GM10248 (cell line): ENCODE measurements at regions not wholly inside any gene's neighbourhood (a gene's known extent, or its start where the extent isn't known, plus 50 kb on each side); places are given as distances from the start of the nearest gene placed in this dataset.

Source experiments
- CTCF ChIA-PET: fragments of 300-600 bp; sonication (Branson Sonifier 250); formaldehyde crosslinking; extraction: SDS; loops from one replicate; lab custom pipeline; 2021; ENCODE audit warnings: antibody characterized with exemption; lab: Yijun Ruan, JAX
- POLR2A ChIA-PET: fragments of 350-650 bp; sonication (Branson Sonifier 250); formaldehyde crosslinking; extraction: SDS; loops from one replicate; lab custom pipeline; 2020; ENCODE audit warnings: antibody characterized with exemption; lab: Yijun Ruan, JAX
- DNase-seq: peaks from one replicate; pipeline ENCODE4 v3.0.0; 2012; ENCODE audit errors: extremely low spot score
- TF ChIP-seq, protein P1 (sequence below): IDR thresholded peaks from 2 replicates; pipeline ENCODE4 v1.5.1; 2012; ENCODE audit warnings: mild to moderate bottlenecking, low read depth; ENCODE audit errors: extremely low read depth, missing control alignments, control extremely low read depth

DNA sequence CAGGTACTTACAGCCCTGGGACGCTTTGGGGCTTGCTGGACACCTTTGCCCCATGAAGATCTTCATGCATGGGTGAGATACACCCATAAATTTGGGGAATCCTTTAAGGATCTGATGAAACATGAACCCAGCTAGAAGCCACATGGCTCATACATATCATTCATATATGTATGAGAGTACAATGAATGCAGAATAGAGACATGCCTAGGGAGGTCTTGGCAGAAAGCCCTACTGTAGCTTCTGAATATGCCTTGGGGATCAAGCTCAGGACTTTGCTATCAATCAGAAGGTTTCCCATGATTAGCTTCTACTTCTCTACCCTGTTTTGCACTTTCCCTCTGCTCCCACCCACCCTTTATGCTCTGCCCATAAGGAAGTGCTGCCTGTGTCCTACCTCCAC lies 368.4 kb downstream of the LPIN1 start:
- CTCF ChIA-PET: interaction anchor here (1.0 kb wide), 1 partner anchor 18 kb away, joined by 3 read pairs; no protein-coding TSS in a partner anchor

DNA sequence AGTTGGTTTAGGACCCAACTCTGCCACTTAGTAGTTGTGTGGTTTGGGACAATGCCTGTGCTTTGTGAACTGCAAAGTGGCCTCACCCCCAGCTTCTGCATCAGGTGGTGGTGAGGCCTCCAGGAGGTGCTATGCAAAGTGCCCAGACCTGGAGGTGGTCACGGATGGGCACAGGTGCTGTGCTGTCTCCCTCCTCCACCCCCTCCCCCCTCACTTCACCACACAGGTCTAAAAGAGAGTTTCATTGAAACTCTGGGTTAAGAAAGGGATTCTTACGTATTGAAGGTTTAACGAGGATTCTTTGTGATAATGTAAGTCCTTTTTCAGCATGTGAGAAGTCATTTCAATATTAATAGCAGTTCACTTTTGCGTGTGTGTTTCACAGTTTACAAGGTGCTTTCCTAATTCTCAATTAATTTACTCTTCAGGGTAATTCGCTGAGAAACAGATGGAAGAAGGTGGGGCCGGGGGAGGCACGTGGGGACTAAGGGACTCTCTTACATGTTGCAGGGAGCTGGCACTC lies 369.9 kb downstream of the LPIN1 start:
- POLR2A ChIA-PET: no interaction called here
- CTCF ChIA-PET: interaction anchor here (1.0 kb wide), 1 partner anchor 10 kb away, joined by 4 read pairs; no protein-coding TSS in a partner anchor

More for the DNA sequence above, 368.4 kb downstream of the LPIN1 start:
- POLR2A ChIA-PET: no interaction called here
- TF ChIP-seq, protein P1, sequence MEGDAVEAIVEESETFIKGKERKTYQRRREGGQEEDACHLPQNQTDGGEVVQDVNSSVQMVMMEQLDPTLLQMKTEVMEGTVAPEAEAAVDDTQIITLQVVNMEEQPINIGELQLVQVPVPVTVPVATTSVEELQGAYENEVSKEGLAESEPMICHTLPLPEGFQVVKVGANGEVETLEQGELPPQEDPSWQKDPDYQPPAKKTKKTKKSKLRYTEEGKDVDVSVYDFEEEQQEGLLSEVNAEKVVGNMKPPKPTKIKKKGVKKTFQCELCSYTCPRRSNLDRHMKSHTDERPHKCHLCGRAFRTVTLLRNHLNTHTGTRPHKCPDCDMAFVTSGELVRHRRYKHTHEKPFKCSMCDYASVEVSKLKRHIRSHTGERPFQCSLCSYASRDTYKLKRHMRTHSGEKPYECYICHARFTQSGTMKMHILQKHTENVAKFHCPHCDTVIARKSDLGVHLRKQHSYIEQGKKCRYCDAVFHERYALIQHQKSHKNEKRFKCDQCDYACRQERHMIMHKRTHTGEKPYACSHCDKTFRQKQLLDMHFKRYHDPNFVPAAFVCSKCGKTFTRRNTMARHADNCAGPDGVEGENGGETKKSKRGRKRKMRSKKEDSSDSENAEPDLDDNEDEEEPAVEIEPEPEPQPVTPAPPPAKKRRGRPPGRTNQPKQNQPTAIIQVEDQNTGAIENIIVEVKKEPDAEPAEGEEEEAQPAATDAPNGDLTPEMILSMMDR: no peak
- no peak for DNase-seq

DNA sequence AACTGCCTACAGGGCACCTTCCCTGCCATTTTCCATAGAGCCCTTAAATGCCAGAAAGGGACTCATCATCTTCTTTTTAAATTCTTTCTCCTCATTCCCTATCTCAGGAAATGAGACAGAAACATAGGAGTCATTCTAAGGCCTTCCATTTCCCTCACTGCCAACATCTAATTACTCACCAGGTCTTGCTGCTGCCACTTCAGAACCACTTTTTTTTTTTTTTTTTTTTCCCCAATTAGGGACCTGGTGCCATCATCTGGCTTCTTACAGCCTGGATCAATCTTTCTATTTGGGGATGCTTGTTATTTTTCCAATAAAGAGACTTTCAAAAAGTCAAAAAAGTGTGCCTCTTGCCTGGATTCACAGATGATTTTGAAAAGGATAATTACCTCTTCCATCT lies 373.4 kb downstream of the LPIN1 start:
- POLR2A ChIA-PET: no interaction called here
- TF ChIP-seq, protein P1: no peak
- CTCF ChIA-PET: no interaction called here
- DNase-seq: no peak

More for the DNA sequence above, 369.9 kb downstream of the LPIN1 start:
- peak; percentile 13 for DNase-seq
- TF ChIP-seq, protein P1: no peak

DNA sequence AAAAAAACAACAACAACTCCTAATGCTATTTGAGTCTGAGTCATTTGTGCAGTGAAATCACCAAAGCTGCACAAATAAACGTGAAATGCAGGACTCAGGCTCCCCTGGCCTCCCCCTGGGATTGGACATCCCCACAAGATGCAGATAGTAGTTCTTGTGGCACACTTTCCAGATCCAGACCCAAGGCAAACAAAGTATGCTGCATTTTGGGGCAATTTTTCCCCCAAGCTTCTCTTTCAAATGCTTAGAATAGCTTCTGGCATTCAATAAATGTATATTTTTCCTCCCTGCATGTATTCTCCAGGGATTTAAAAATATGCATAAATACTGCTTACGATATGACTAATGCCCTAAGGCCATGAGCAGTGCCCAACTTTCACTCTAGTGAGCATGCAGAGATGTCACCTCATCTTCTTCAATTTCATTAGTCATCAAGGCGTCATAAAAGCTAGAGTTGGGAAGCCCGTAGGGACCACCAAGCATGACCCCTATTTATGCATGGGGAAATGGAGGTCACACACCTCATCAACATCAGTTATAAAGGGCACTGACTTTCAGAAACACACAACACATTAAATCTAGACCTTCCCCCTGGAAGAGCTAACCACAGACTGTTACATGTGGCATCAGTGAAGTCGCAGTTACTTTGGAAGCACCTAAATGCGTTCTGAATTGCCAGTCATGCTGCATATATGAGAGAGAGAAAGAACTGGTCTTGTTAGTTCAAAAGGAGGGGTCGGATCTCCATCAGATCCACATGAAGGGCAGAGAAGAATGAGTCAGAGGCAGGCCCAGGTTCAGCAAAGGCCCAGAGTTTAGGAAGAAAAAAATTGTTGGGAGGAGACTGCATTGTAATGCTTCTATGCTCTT lies 374.1 kb downstream of the LPIN1 start:
- no peak for DNase-seq
- ChIA-PET CTCF (no interaction called here), POLR2A (no interaction called here)
- TF ChIP-seq, protein P1: no peak

DNA sequence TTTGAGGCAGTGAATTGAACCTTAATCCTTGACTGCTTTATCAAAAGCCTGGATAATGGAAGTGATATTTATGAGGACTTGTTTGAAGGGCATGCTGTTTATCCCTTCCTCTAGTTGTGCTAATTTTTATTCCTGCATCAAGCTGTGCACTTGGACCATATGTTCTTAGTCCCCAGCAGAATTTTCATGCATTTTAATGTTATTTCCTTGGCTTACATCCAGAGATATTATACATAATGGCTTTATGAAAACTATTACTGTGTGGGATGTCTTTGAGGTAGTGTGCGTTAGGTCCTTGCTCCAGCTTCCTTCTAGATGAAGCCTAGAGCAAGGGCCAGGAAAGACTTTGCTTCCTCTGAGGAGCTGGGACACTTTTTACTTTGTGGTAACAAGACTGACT lies 378.4 kb downstream of the LPIN1 start:
- ChIA-PET CTCF (interaction anchor here (1.1 kb wide), 1 partner anchor 11 kb away, joined by 3 read pairs; no protein-coding TSS in a partner anchor), POLR2A (no interaction called here)
- no peak for DNase-seq
- TF ChIP-seq, protein P1: no peak

DNA sequence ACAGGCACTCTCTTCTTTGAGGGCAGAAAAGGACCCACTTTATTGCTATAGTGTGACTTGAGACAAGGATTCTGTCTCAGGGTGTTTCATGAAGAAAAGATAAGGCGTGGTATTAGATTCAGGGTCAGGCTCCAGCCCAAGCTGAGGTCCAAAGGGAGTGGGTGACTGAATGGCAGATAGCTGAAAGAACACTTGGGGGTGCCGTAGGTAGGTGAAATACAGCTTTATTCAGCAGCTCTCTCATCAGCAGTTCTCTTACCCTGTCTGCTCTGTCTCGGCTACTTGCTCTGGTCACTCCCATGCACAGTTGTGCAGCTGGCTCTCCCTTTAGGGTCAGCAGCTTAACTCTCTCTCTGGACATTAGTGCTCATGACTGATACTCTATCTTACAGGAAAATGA lies 379.9 kb downstream of the LPIN1 start:
- POLR2A ChIA-PET: no interaction called here
- no peak for DNase-seq
- CTCF ChIA-PET: interaction anchor here (1.5 kb wide), 1 partner anchor 9 kb away, joined by 4 read pairs; no protein-coding TSS in a partner anchor
- TF ChIP-seq, protein P1: no peak
